GM21360 (cell line): ENCODE measurements at regions not wholly inside any gene's neighbourhood (a gene's known extent, or its start where the extent isn't known, plus 50 kb on each side); places are given as distances from the start of the nearest gene placed in this dataset.

Experiments
- ATAC-seq: cut with Tn5 transposase; IDR thresholded peaks from one replicate; pipeline ENCODE4 v1.9.1; 2021; ENCODE audit warnings: mild to moderate bottlenecking, moderate library complexity; ENCODE audit not compliant: unreplicated experiment

DNA sequence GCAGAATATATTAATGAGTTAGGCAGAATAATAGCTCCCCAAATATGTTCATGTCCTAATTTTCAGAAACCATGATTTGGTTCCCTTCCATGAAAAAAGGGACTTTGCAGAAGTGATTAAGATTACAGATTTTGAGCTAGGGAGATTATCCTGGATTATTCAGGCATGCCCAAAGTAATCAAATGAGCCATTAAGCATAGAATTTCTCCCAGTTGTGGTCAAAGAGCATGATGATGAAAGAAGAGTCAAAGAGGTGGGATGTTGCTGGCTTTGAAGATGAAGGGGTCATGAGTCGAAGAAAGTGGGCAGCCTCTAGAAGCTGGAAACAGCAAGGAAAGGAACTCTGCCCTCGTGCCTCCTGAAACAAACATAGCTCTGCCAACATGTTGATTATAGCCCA is 254.2 kb upstream of the CDIN1 start:
- no peak for ATAC-seq

DNA sequence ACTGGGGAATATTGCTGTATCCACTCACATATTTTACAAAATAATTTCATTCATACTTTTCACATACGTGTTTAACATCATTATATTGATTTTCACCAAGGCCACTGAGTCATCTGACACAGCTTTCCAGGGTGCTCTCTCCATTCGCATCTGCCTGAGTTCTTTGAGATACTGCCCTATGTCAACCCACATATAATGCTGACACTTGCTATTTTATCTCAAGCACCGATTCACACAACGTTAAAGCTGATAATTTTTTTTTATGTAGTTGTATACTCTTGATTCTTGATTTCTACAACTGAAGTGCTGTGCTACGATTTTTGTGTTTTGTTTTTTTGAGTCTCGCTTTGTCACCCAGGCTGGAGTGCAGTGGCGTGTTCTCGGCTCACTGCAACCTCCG is 249.8 kb upstream of the CDIN1 start:
- ATAC-seq = no peak

DNA sequence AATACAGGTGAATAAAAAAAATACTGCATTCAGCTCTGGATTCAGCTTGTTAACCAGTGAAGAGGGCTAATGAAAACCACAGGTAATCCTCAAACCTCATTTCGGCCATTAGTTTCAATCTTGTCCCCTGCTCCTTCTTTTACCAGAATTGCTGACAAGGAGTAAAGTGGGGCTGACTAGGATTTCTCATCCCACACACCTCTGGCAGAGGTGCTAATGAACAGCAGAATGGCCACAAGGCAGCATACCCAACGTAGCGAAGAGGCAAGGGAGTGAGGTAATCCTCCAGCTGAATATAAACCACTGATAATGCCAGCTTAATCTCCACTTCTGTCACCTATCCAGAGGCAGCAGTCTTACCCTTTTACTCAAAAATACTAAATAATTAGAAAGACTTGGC is 248.8 kb upstream of the CDIN1 start:
- ATAC-seq = no peak

DNA sequence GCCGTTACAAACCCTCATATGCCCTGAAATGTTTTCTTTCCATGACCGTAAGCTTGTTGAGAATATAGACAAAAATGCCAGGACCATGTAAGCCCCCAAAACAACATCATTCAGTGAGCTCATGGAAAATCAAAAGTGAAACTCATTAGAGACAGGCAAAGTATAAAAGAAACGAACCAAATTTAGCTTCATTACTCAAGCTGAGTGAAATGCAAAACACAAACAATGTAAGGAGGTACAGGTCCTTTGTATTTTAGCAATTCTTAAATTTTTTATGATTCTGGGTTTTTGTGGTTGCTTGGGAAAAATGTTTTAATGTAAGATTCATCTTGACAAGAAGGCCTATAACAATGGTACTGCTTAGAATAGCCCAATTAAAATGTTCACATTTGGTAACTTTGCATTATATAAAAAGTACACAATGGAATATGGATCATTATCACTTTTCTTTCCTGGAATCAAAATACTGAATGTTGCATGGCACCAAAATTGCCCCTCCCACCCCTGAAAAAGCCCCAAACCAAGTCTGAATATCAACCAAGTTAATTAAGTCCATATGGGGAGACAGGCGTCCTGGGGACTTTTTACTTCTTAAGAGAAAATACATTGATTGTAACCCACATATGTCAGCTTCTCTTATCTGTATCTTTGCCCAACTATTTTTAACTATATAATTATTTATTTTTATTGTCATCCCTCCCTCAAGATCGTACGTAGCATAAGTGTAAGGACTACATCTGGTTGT is 247.7 kb upstream of the CDIN1 start:
- ATAC-seq = no peak

DNA sequence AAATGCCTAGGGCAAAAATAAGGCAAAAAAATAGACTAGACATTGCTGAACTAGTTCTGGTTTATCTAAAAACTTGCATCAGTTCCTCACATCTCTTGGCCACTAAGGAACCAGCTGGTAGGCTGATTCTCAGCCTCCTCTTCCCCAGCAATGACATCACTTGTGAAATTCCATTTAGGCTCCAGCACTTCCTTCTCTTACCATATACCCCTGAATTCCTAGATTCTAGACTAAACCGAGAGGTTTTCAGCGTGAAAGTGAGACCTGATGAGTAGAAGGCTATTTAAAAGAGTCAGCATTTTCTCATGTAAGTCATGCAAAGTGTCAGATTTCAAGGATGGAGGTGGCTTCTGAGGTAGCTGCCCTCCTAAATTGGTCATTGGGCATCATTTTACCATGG is 247.1 kb upstream of the CDIN1 start:
- ATAC-seq = no peak

DNA sequence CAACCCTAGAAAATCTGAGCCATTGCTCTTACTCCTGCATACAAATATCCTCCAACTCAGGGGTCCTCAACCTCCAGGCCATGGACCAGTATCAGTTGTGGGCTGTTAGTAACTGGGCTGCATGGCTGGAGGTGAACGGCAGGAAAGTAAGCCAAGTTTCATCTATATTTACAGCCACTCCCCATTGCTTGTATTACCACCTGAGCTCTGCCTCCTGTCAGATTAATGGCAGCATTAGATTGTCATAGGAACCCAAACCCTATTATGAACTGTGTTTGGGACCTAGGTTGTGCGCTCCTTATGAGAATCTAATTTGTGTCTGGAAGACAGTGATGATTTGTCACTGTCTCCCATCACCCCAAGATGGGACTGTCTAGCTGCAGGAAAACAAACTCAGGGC is 246.5 kb upstream of the CDIN1 start:
- no peak for ATAC-seq

DNA sequence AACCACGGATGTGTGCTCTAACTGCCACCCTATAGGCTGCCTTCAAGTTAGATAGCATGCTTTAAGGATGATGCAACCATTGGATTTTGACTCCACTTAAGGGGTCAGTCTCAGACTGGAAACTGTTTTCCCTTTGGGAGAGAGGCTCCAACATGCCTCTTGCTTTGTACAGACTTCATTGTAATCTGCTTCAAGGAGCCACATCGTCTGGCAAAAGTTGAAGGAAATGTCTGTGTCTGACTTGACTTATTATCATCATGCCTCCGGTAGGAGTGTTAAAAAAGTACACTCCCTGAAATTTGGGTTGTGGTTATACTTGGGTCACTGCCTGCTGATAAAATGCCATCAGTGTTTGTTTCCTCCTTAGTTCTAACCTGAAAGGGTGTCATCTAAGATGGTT is 245.4 kb upstream of the CDIN1 start:
- no peak for ATAC-seq

DNA sequence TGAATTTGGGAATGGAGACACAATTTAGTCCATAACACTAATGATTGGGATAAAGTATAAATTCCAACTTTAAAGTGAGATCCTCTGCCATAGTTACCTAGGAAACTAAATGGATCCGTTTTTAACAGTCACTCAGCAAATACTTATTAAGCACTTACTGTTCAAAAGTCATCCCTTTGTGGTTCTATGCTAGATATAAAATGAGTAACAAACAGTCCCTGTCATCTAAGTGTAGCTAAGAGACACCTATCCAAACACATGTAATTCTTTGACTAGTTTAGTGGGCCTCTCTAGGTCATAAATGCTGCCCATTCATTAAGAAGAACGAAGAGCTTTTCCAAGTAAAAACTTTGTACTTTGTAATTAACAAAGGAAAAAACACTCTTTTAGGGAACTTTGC is 244.2 kb upstream of the CDIN1 start:
- no peak for ATAC-seq

DNA sequence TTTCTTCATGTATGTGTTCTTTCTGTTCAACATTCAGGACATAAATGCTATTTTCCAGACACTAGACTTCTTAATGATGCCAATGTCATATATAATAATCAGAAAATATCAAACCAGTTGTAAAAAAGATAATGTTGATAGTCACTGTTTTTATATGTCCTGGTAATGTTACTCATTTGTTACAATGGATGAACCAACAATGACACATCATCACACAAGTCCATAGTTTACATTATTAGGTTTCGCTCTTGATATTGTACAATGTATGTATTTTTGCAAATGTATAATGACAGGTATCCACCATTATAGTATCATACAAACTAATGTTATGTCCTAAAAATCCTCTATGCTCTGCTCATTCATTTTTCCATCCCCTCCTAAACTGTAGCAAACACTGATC is 243.8 kb upstream of the CDIN1 start:
- no peak for ATAC-seq

DNA sequence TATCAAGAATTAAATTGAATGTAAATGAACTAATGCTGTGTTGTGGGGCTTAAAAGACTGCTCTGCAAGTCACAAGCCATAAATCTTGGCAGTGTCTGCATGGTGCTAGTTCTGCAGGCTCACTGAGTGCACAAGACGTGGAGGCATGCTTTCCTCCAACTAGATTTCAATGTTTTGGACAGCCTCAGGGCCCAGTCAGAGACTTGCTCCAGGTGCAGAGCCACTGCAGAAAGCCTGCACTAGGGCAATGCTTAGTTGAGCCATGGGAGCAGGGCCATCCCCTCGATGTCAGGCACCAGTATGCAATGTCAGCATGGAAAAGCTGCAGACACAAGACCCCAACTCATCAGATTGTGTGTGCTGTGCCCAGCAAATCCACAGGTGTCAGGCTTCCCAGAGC is 234.5 kb upstream of the CDIN1 start:
- ATAC-seq = no peak

DNA sequence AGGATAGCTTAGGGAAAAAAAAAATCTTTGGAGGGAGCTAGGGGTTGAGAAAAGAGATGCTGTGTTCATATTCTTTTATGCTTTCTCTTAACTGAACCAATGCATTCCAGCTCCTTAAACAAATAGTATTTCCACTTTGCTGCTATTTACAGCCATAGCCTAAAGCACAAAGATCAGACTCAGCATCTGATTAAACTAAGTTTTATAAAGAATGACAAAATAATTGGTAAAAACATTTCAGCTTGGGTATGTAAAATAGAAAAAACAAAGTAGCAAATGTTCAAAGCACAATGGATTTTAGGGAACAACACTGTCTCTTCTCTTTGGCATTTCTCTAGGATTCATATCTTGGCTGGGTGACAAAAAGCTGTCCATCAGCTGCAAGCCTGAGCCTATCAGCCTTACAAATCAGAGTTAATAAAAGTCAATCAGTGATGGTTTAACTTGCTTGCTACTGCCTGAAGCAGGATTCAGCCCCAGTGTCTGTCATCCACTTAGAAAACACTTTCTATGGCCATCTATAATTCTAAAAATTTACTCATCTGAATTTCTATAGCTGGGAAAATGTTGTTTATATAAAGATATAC is 232.1 kb upstream of the CDIN1 start:
- ATAC-seq = no peak

DNA sequence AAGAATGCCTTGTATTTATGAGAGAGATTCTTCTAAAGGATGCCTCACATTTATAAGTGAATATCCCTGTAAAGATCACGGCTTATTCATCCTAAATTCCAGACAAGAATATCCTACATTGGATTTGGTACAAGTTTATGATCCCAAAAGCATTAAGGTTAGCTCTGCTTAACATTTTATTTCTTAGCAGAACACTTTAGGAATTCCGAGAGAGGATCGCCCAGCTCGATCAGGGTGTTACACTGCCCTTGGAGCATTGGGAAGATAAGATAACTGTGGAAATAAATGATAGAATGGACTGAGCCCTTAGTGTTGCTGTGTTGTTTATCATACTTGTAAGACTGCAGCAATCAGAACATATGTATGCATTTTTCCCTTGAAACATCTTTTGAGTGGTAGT is 223.0 kb upstream of the CDIN1 start:
- ATAC-seq = no peak

DNA sequence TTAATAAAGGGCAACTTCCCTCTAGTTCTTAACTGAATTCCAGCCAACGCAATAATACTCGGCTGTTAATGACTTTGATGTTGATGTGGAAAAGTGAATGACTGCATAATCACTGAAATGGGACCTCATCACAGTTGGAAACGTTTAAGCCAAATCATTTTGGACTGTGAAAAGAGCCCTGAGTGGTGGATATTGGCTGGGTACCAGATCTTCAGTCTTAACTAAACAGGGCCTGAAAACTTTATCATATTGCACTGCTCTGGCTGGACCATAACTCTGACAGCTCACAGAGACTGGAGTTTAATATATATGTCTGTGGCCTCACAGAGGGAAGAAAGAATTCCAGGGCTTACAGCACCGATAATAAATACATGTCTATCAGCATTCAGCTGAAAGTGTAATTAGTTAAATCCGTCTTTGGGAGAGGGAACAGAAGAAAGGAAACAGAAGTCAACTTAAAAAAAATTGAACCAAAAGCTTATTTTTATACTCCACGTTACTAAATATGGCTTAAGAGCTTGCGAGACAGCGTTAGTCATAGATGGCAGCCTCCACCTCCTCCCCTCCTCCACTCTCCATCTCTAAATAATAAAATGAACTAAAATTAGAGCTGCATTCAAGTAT is 222.3 kb upstream of the CDIN1 start:
- no peak for ATAC-seq

DNA sequence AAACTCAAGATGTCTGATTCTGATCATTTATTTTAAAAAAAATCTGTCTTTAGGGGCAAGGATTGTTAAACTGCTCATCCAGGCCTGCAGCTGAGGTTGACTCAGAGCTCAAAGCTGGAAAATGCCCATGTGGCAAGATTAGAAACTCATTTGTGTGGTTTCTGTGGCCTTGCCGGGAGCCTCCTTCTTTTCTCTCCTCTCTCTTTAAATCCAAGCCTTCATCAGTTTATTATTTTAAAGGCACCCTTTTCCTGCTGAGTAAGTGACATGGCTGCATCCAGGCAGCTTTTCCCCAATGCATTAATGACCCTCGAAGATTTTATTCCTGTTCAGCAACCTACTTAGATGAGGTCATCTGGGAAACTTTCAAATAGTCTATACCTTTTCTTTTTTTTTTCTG is 221.3 kb upstream of the CDIN1 start:
- no peak for ATAC-seq

DNA sequence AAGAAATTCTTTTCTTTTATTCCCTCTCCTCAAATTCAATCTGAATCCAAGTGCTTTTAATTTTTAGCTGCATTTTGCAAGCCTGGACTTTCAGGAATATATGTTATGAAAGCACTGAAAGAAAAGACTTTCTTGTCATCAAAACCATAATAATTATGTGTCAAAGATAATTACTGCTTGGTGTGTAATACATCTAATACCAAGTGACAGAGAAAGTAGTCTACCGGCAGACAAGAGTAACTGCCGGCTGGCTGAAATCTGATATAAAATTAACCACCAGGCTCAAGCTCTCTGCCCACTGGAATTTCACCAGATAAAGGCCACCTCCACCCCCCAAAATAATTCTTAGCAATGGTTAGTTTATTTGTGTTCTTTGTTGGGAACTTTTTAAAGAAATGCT is 220.9 kb upstream of the CDIN1 start:
- ATAC-seq = no peak

DNA sequence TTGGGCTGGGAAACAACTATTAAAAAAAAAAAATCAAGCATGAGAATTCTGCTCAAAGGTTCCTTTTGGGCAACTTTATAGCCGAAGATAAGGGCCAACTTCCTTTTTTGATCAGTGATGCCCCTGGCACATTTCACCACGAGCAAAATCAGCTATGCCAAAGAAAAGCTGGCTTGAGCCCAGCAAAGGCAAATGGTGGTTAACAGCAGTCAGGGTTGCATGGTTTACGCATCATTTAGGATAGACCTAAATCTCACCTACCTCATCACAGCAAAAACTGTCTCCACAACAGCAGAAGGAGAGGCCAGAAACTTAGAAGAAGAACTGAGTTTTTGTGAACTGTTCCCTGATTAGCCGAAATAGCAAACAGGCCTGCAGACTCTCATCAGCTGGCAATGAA is 220.1 kb upstream of the CDIN1 start:
- no peak for ATAC-seq

DNA sequence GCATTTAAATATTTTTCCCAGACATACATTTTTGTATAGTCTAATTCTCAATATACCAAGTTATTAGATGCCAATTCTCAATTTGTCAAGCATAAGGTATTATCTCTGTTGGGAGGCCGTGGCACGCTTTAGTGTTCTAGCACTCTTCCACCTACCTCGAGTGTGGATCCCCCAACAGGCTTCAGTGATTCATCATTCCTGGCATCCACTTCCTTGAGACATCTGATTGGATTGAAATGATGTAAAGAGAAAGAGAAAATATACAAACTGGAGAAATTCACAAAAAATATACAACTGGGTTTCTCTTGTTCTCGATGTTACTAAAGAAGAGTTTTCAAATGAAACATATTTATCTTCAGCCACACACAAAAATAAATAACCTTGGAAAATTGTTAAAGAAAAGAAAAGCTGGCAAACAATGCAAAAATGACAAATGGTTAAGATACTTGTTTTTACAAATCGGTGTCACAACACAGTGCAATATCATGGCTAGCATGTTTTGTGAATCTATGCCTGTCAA is 218.0 kb upstream of the CDIN1 start:
- no peak for ATAC-seq

DNA sequence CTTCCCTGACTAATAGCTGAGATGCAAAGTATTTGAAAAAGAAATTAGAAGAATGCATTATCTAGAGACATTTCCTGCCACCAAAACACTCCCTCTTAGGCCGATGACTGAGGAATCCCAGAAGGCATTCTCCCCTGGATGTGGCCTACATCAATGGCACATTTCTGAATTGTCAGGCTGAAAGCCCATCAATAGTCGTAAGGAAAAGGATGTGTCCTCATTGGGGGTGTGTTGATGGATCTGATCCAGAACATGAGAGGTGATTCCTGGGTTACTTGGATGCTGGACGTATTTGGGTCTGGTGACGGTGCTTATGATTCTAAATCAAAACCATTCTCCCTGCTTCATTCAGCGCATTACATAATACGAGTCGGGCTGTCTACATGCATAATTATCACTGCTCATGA is 216.9 kb upstream of the CDIN1 start:
- no peak for ATAC-seq

DNA sequence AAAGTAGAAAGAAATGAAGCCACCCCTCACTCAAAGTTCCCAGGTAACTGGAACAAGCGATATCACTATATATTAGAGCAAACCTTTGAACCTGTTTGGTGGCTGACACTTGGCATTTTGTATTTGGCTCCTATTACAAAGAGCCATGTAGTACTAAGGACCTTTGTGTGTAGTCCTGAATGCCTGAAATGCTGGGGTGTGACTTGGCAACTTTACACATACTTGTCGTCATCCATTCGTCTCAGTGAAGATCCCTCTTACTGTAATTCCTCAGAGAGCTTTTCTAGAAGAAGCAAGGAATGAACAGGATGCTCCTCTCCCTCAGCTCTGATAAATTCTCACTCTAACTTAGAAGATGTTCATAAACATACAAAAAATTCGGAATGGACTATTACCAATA is 216.1 kb upstream of the CDIN1 start:
- ATAC-seq = no peak

DNA sequence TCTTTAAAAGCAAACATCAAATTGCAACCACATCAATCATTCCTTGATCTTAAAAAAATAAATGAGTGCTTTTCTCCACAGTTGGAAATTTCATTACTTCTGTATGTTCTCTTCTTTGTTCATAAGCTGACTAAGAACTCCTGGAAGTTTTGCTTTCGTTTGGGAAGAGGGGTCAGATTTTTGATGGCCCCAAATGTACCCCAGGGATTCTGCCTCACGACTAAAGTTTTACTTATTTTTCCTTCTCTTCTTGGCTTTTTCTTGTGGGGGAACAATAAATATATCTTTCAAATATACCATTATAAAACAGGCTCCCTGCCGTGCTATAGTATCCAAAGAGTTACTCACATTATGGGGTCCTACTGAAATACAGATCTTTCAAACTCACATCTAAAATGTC is 215.0 kb upstream of the CDIN1 start:
- no peak for ATAC-seq

DNA sequence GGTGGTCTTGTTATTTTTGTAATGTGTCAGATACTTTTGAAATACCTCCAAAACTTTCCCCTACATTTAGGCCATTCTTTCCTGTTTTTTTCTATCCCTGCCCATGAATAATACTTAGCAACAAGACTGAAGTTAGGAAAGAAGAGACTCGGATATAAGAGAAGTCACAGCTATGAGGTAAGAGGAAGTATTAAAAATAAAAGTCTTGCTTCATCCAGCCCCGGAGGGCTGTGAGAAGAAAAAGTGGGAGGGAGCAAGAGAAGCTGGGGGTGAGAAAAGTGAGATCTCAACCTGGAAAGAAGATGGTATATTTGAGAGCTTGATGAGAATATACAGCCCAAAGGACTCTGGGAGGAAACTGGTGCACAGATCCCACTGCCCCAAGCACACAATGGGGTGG is 213.5 kb upstream of the CDIN1 start:
- no peak for ATAC-seq

DNA sequence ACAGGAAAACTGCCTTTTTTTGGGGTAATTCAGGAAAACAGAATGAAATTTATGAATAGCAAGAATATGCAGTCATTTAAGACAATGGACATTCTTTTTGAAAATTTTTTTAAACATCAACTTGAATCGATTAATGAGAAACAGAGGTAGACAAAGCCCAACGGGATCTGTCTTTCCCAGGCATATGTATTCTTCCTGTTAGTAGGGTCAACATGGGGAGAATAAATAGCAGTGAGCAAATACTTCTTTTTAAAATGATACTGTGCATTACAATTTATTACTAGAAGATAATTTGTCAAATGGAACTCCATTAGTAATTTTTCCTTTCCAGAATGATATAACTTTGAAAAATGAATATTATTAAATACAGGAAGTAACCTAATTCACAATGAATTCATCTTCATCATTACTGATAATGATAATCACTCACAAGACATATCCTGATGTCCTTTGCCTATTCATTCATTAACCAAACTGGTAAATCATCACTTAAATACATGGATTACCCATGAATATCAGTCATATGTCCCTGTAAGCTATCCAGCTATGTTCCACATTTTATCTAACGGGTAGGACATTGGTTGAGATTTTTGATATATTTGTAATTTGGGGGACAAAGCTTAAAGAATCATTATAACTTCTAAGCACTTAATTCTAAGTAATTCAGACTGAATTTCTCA is 209.2 kb upstream of the CDIN1 start:
- ATAC-seq = no peak
